CD14-positive monocyte (primary cell): ENCODE measurements at regions not wholly inside any gene's neighbourhood (a gene's known extent, or its start where the extent isn't known, plus 50 kb on each side); places are given as distances from the start of the nearest gene placed in this dataset.

Source experiments
- DNase-seq, 3 donors: peaks; one replicate each; pipeline ENCODE4 v3.0.0-alpha.2; 2011 to 2022
- H2AFZ ChIP-seq: 2 replicates; pipeline ENCODE4 v1.6.0; 2012; ENCODE audit warnings: mild to moderate bottlenecking, low read depth, low read length, inconsistent platforms; ENCODE audit not compliant: insufficient read depth, poor library complexity, severe bottlenecking
- H3K27ac ChIP-seq, 2 donors: 1 replicate in 1 of 2; 2 replicates in 1 of 2; pipeline ENCODE4 v1.5.1; 2012 to 2013; ENCODE audit warnings: low read length in 2 of 2, control low read depth in 1 of 2, inconsistent platforms in 1 of 2, low read depth in 1 of 2, mild to moderate bottlenecking in 1 of 2
- H3K27me3 ChIP-seq, 2 donors: one replicate each; pipeline versions ENCODE4 v1.6.0 to v1.6.1; 2011 to 2013; ENCODE audit warnings: low read length in 2 of 2; ENCODE audit not compliant: control insufficient read depth in 2 of 2, insufficient read depth in 2 of 2
- H3K36me3 ChIP-seq, 2 donors: replicated peaks in 1 of 2; 1 replicate in 1 of 2; 2 replicates in 1 of 2; pipeline versions ENCODE4 v1.5.1 to v1.6.1; 2012 to 2013; ENCODE audit warnings: low read length in 2 of 2, control low read depth in 1 of 2, inconsistent platforms in 1 of 2, mild to moderate bottlenecking in 1 of 2; ENCODE audit not compliant: insufficient read depth in 2 of 2, control insufficient read depth in 1 of 2
- H3K4me1 ChIP-seq, 2 donors: 1 replicate in 1 of 2; 2 replicates in 1 of 2; pipeline versions ENCODE4 v1.5.1 to v1.6.1; 2012 to 2013; ENCODE audit warnings: low read length in 2 of 2, control low read depth in 1 of 2, inconsistent platforms in 1 of 2, mild to moderate bottlenecking in 1 of 2, moderate library complexity in 1 of 2; ENCODE audit not compliant: insufficient read depth in 2 of 2, control insufficient read depth in 1 of 2
- H3K4me2 ChIP-seq: replicated peaks from 2 replicates; pipeline ENCODE3; 2012; ENCODE audit warnings: low read length, moderate library complexity, mild to moderate bottlenecking; ENCODE audit not compliant: poor library complexity, severe bottlenecking; ENCODE audit errors: extremely low read depth
- H3K4me3 ChIP-seq, 3 experiments: fragments of 200-600 bp in 1 of 3; sonication (generic) in 1 of 3; replicated peaks in 1 of 3; 1 replicate in 2 of 3; 2 replicates in 1 of 3; pipeline ENCODE4 v1.5.1; 2011 to 2013; ENCODE audit warnings: low read length in 3 of 3, mild to moderate bottlenecking in 3 of 3, control low read depth in 2 of 3, low read depth in 2 of 3, inconsistent platforms in 1 of 3, moderate library complexity in 1 of 3
- H3K79me2 ChIP-seq: 2 replicates; pipeline ENCODE4 v1.6.0; 2012; ENCODE audit warnings: mild to moderate bottlenecking, control low read depth, inconsistent platforms, low read length, moderate library complexity; ENCODE audit not compliant: insufficient read depth
- H3K9ac ChIP-seq: 2 replicates; pipeline ENCODE4 v1.6.0; 2017; ENCODE audit warnings: low read length, mild to moderate bottlenecking; ENCODE audit not compliant: insufficient read depth, poor library complexity, severe bottlenecking
- H3K9me3 ChIP-seq, 2 donors: replicated peaks in 1 of 2; 1 replicate in 1 of 2; 2 replicates in 1 of 2; pipeline versions ENCODE4 v1.5.1 to v1.6.1; 2012 to 2013; ENCODE audit warnings: low read length in 2 of 2, control low read depth in 1 of 2; ENCODE audit not compliant: control insufficient read depth in 1 of 2, insufficient read depth in 1 of 2
- H4K20me1 ChIP-seq: 2 replicates; pipeline ENCODE4 v1.6.0; 2012; ENCODE audit warnings: mild to moderate bottlenecking, low read length, control low read depth, moderate library complexity; ENCODE audit not compliant: insufficient read depth
- H3K27ac Mint-ChIP-seq, 7 donors: one replicate each; pipeline ENCODE4 v1.8.0; 2020; ENCODE audit warnings: mild to moderate bottlenecking in 7 of 7, mixed read lengths in 7 of 7, moderate library complexity in 6 of 7, inconsistent platforms in 2 of 7
- H3K27me3 Mint-ChIP-seq, 3 donors: one replicate each; pipeline ENCODE4 v1.8.0; 2021 to 2022; ENCODE audit warnings: low read depth in 3 of 3, mild to moderate bottlenecking in 3 of 3, mixed read lengths in 3 of 3, moderate library complexity in 3 of 3, inconsistent platforms in 1 of 3
- H3K36me3 Mint-ChIP-seq, 2 donors: one replicate each; pipeline ENCODE4 v1.8.0; 2020; ENCODE audit warnings: mixed read lengths in 2 of 2, inconsistent platforms in 1 of 2, mild to moderate bottlenecking in 1 of 2
- H3K4me1 Mint-ChIP-seq: one replicate; pipeline ENCODE4 v1.8.0; 2020; ENCODE audit warnings: mild to moderate bottlenecking, mixed read lengths
- H3K4me3 Mint-ChIP-seq, 2 donors: one replicate each; pipeline ENCODE4 v1.8.0; 2020; ENCODE audit warnings: mild to moderate bottlenecking in 2 of 2, mixed read lengths in 2 of 2, moderate library complexity in 1 of 2
- H3K9me3 Mint-ChIP-seq, 7 donors: one replicate each; pipeline ENCODE4 v1.8.0; 2020 to 2022; ENCODE audit warnings: mixed read lengths in 7 of 7, mild to moderate bottlenecking in 6 of 7, moderate library complexity in 6 of 7, inconsistent platforms in 2 of 7
- WGBS: methylation state at CpG from one replicate; pipeline ENCODE4 v1.1.5; 2013; ENCODE audit warnings: missing lambda C conversion rate; ENCODE audit not compliant: insufficient coverage; 5-methylcytosine and 5-hydroxymethylcytosine counted together
- intact Hi-C, 2 donors: fragments of 100-400 bp; cut with micrococcal nuclease; formaldehyde crosslinking; loops; one replicate each; pipeline versions ENCODE4 v1.15.0 to v1.15.1; 2023
- TF ChIP-seq, protein P1 (sequence below): fragments of 200-600 bp; IDR thresholded peaks from one replicate; pipeline ENCODE4 v1.8.0; 2022; ENCODE audit warnings: antibody characterized with exemption, mild to moderate bottlenecking

DNA sequence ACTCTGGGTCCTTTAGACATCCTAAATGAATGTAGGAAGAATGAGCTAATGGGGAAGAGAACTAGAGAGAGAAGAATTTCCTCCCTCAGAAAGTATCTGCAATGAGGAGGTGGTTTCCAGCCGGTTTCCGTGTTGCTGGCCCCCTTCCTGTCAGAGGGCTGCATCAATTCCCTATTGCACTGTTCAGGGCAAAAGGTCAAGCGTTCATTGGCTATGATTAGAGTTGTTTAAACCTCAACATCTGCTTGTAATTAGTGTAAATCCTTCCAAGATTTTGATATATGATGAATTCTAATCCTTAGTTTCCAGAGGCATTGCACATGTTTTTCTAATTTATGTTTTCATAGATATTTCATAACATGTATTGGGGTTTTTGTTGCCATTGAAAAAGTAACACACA lies 107.3 kb upstream of the SGCE start:
- H3K4me1 Mint-ChIP-seq: no peaks in the 10 kb centered on the region
- H3K27me3 ChIP-seq: no peaks in the 10 kb centered on the region
- no peak overlapping the region for H3K27ac ChIP-seq
- WGBS: no CpG with 5 or more reads among the region's 3 CpGs
- H3K36me3 Mint-ChIP-seq: no peaks in the 10 kb centered on the region
- no peaks in the 10 kb centered on the region for H3K79me2 ChIP-seq
- H3K9me3 ChIP-seq: peaks cover 0 to 2% of the 10 kb centered on the region in 2 donors
- no peak overlapping the region for H3K9ac ChIP-seq
- H3K27me3 Mint-ChIP-seq: no peaks in the 10 kb centered on the region
- no peak for DNase-seq
- no peak overlapping the region for H3K4me2 ChIP-seq
- peaks cover 0 to 4% (median 2%) of the 10 kb centered on the region in 7 donors for H3K9me3 Mint-ChIP-seq
- no peak overlapping the region for H2AFZ ChIP-seq
- H3K27ac Mint-ChIP-seq: no peak overlapping the region
- H3K4me1 ChIP-seq: no peaks in the 10 kb centered on the region
- no peak overlapping the region for H3K4me3 Mint-ChIP-seq
- intact Hi-C loops: no loop called here
- no peaks in the 10 kb centered on the region for H3K36me3 ChIP-seq
- H4K20me1 ChIP-seq: no peaks in the 10 kb centered on the region
- TF ChIP-seq, protein P1, sequence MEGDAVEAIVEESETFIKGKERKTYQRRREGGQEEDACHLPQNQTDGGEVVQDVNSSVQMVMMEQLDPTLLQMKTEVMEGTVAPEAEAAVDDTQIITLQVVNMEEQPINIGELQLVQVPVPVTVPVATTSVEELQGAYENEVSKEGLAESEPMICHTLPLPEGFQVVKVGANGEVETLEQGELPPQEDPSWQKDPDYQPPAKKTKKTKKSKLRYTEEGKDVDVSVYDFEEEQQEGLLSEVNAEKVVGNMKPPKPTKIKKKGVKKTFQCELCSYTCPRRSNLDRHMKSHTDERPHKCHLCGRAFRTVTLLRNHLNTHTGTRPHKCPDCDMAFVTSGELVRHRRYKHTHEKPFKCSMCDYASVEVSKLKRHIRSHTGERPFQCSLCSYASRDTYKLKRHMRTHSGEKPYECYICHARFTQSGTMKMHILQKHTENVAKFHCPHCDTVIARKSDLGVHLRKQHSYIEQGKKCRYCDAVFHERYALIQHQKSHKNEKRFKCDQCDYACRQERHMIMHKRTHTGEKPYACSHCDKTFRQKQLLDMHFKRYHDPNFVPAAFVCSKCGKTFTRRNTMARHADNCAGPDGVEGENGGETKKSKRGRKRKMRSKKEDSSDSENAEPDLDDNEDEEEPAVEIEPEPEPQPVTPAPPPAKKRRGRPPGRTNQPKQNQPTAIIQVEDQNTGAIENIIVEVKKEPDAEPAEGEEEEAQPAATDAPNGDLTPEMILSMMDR: no peak
- no peak overlapping the region for H3K4me3 ChIP-seq

GRCh38 chr7:94769724-94770123 lies 113.8 kb upstream of the SGCE start:
- Histone ChIP-seq H3K36me3 (no peaks in the 10 kb centered on the region), H2AFZ (no peak overlapping the region), H3K4me1 (no peaks in the 10 kb centered on the region), H3K27ac (no peak overlapping the region), H3K4me2 (no peak overlapping the region), H3K9ac (no peak overlapping the region), H3K9me3 (peaks cover 0 to 16% of the 10 kb centered on the region in 2 donors), H3K4me3 (no peak overlapping the region), H3K27me3 (no peaks in the 10 kb centered on the region), H3K79me2 (no peaks in the 10 kb centered on the region), H4K20me1 (no peaks in the 10 kb centered on the region)
- Mint-ChIP-seq H3K27ac (no peak overlapping the region), H3K4me1 (no peaks in the 10 kb centered on the region), H3K36me3 (no peaks in the 10 kb centered on the region), H3K4me3 (no peak overlapping the region), H3K9me3 (peaks cover 0 to 11% (median 7%) of the 10 kb centered on the region in 7 donors), H3K27me3 (no peaks in the 10 kb centered on the region)
- WGBS: no CpG with 5 or more reads among the region's 2 CpGs
- DNase-seq: no peak
- TF ChIP-seq, protein P1: no peak
- intact Hi-C loops: no loop called here
